Ovary (tissue), 7 donors: ENCODE measurements at regions not wholly inside any gene's neighbourhood (a gene's known extent, or its start where the extent isn't known, plus 50 kb on each side); places are given as distances from the start of the nearest gene placed in this dataset.

Experiments used
- DNase-seq, 5 donors: peaks; one replicate each; pipeline ENCODE4 v3.0.0-alpha.2; 2019 to 2020
- H3K27ac ChIP-seq, 2 donors: fragments of 200-600 bp; one replicate each; pipeline versions ENCODE4 v1.5.1 to v1.8.0; 2019 to 2022
- H3K27me3 ChIP-seq: fragments of 200-600 bp; one replicate; pipeline ENCODE4 v1.8.0; 2022
- H3K36me3 ChIP-seq: fragments of 200-600 bp; sonication (generic); one replicate; pipeline ENCODE4 v1.5.1; 2019
- H3K4me1 ChIP-seq: one replicate; pipeline ENCODE4 v1.8.1; 2013; ENCODE audit warnings: mild to moderate bottlenecking, moderate library complexity; ENCODE audit not compliant: insufficient read depth
- H3K4me3 ChIP-seq: fragments of 200-600 bp; sonication (generic); one replicate; pipeline ENCODE4 v1.5.1; 2017
- H3K9me3 ChIP-seq, 2 donors: fragments of 200-600 bp in 1 of 2; sonication (generic) in 1 of 2; one replicate each; pipeline versions ENCODE4 v1.5.1 to v1.8.1; 2013 to 2019; ENCODE audit warnings: mild to moderate bottlenecking in 1 of 2, moderate library complexity in 1 of 2
- EP300 ChIP-seq: sonication (generic); formaldehyde crosslinking; IDR thresholded peaks from one replicate; pipeline ENCODE4 v1.6.1; 2017; ENCODE audit warnings: antibody characterized with exemption
- POLR2A ChIP-seq: fragments of 450-650 bp; IDR thresholded peaks from one replicate; pipeline ENCODE4 v1.6.1; 2017; ENCODE audit warnings: antibody characterized with exemption, mild to moderate bottlenecking, moderate library complexity
- WGBS, 3 donors: extraction: QIAGEN DNeasy Blood & Tissue Kit in 1 of 3; methylation state at CpG; one replicate each; pipeline versions ENCODE4 v1.1.5 to v1.1.7; 2013 to 2017; 5-methylcytosine and 5-hydroxymethylcytosine counted together
- intact Hi-C, 4 donors: fragments of 100-400 bp; cut with DNase I; formaldehyde crosslinking; loops; one replicate each; pipeline versions ENCODE4 v1.11.0 to v1.15.1; 2022 to 2023
- TF ChIP-seq, protein P1 (sequence below), 3 donors: fragments of 450-650 bp in 2 of 3; fragments of 200-600 bp in 1 of 3; IDR thresholded peaks; one replicate each; pipeline versions ENCODE4 v1.5.1 to v1.8.0; 2016 to 2022; ENCODE audit warnings: antibody characterized with exemption in 3 of 3, mild to moderate bottlenecking in 1 of 3
- donor health status: DM: no; HTN: no; CAD: no; lungs with moderate emphysema.
- donor health status: DM: no; HTN: no; CAD: no.
- donor health status: Bipolar disorder and iron deficiency.
- donor health status: DM: no; HTN: no; CAD: no.
- donor health status: DM: yes; HTN: yes; CAD: no.

DNA sequence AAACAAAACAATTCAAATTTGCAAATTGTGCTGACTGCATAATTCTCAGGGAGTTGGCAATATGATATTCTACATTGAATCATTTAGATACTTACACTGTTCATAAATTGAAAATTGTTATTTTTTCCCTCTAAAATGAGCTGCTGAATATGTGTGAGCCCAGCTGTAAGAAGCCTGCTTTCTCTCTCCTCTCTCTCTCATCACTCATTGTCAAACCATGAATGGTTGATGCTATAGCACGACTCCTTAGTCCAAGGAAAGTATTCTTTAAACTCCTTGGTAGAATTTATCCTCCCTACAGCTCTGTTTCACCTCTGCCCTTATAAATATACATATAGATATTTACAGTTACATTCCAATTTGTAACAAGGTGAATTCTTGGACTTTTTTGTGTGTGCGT, 116.4 kb upstream of the POU3F2 start:
- Histone ChIP-seq H3K27ac (no peak overlapping the region), H3K4me3 (no peak overlapping the region), H3K36me3 (no peaks in the 10 kb centered on the region), H3K4me1 (no peaks in the 10 kb centered on the region), H3K9me3 (no peaks in the 10 kb centered on the region), H3K27me3 (no peaks in the 10 kb centered on the region)
- intact Hi-C loops, result no loop called here
- WGBS, 3 donors, result 48 to 55% (median 52%) methylated on average over 2 of the region's 2 CpGs
- no peak for DNase-seq
- no peak for TF ChIP-seq POLR2A
- TF ChIP-seq, protein P1, sequence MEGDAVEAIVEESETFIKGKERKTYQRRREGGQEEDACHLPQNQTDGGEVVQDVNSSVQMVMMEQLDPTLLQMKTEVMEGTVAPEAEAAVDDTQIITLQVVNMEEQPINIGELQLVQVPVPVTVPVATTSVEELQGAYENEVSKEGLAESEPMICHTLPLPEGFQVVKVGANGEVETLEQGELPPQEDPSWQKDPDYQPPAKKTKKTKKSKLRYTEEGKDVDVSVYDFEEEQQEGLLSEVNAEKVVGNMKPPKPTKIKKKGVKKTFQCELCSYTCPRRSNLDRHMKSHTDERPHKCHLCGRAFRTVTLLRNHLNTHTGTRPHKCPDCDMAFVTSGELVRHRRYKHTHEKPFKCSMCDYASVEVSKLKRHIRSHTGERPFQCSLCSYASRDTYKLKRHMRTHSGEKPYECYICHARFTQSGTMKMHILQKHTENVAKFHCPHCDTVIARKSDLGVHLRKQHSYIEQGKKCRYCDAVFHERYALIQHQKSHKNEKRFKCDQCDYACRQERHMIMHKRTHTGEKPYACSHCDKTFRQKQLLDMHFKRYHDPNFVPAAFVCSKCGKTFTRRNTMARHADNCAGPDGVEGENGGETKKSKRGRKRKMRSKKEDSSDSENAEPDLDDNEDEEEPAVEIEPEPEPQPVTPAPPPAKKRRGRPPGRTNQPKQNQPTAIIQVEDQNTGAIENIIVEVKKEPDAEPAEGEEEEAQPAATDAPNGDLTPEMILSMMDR (IDR thresholded peaks at IDR 0.05), result no peak
- no peak for TF ChIP-seq EP300

DNA sequence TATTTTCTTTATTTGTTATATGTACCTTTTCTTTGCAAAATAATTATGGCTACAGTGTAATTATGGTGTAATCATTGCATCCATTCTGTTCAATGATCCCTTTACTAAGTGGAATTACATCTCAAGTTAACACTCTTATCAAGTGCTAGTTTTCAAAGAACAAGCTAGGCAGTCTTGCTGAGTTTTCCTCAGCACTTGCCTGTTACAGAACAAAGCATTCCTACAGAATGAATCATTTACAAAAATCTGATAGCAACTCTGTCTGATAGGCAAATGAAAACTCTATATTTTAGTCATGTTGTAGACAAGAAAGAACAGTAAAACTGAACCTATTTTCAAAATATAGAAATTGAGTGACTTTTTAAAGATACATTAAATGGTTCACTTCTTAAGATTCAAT, 109.8 kb upstream of the POU3F2 start:
- intact Hi-C loops, result no loop called here
- Histone ChIP-seq H3K27me3 (no peaks in the 10 kb centered on the region), H3K4me1 (no peaks in the 10 kb centered on the region), H3K36me3 (no peaks in the 10 kb centered on the region), H3K4me3 (no peak overlapping the region), H3K27ac (no peak overlapping the region), H3K9me3 (no peaks in the 10 kb centered on the region)
- DNase-seq, result no peak
- TF ChIP-seq, protein P1 (IDR thresholded peaks at IDR 0.05), result no peak
- no peak for TF ChIP-seq POLR2A

DNA sequence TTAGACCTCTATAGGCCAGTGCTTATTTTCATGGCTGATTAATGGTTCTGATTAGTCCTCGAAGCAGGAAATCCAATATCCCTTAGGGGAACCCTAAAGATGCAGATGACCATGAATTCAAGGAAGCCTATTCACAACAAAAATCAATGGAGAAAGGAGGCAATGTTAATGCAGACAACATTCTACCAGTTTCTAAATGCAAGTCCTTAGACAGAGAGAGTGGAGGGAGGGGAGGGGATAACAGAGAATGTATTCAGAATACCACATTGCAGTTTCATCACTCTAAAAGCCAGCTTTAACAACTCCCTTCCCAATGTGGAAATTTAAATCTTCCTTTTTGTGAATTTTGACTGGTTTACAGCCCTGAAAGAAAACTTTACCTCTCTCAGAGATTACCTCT, 87.1 kb upstream of the POU3F2 start:
- no peak for TF ChIP-seq POLR2A
- no peak for TF ChIP-seq EP300
- TF ChIP-seq, protein P1 (IDR thresholded peaks at IDR 0.05), result no peak
- Histone ChIP-seq H3K36me3 (no peaks in the 10 kb centered on the region), H3K27me3 (no peaks in the 10 kb centered on the region), H3K27ac (no peak overlapping the region), H3K4me3 (no peak overlapping the region), H3K4me1 (no peaks in the 10 kb centered on the region), H3K9me3 (no peaks in the 10 kb centered on the region)
- intact Hi-C loops, result no loop called here
- WGBS, 3 donors, result 63 to 69% (median 66%) methylated on average over 1 of the region's 1 CpG
- DNase-seq, result no peak

DNA sequence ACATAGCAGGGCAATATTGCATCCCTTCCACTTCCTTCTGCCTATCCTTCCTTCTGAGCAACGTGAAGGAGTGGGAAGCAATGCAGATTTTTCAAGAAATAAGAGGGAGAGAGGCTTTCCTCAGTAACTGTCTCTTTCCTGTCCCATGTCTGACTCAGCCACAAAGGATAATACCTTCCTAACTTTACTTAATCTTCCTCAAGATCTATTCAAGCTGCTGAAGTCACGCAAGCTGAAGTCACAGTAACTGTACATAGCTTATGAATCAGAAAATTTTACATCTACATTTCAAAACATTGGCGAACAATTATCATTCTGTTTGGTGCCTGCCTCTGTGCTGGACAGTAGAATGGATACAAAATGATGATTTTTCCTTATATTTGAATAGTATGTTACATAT, 86.4 kb upstream of the POU3F2 start:
- H3K36me3 ChIP-seq, result no peaks in the 10 kb centered on the region
- intact Hi-C loops, result no loop called here
- H3K4me1 ChIP-seq, result no peaks in the 10 kb centered on the region
- no peak overlapping the region for H3K4me3 ChIP-seq
- no peak for DNase-seq
- H3K9me3 ChIP-seq, result no peaks in the 10 kb centered on the region
- TF ChIP-seq EP300, result no peak
- TF ChIP-seq, protein P1 (IDR thresholded peaks at IDR 0.05), result no peak
- no peak overlapping the region for H3K27ac ChIP-seq
- no peaks in the 10 kb centered on the region for H3K27me3 ChIP-seq
- WGBS, 3 donors, result 63 to 70% (median 65%) methylated on average over 3 of the region's 3 CpGs

DNA sequence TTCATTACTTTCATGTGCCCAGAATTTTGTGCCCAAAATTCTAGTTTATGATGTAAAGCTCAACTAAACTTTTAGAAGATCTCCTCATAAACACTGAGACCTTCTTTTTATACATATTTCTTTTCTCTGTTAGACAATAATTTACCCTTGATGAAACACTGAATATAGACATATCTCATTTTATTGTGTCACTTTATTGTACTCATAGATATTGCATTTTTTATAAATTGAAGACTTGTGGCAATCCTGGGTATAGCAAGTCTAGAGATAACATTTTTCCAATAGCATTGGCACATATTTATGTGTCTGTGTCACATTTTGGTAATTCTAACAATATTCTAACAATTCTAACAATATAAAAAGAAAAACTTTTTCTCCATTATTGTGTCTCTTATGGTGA, 74.9 kb upstream of the POU3F2 start:
- no peaks in the 10 kb centered on the region for H3K4me1 ChIP-seq
- no peak for DNase-seq
- H3K27ac ChIP-seq, result no peak overlapping the region
- intact Hi-C loops, result no loop called here
- no peaks in the 10 kb centered on the region for H3K27me3 ChIP-seq
- TF ChIP-seq, protein P1 (IDR thresholded peaks at IDR 0.05), result no peak
- TF ChIP-seq EP300 (no peak), POLR2A (no peak)
- no peaks in the 10 kb centered on the region for H3K36me3 ChIP-seq
- no peak overlapping the region for H3K4me3 ChIP-seq
- H3K9me3 ChIP-seq, result no peaks in the 10 kb centered on the region
